K562 (cell line): ENCODE measurements at regions not wholly inside any gene's neighbourhood (a gene's known extent, or its start where the extent isn't known, plus 50 kb on each side); places are given as distances from the start of the nearest gene placed in this dataset.

Experiments used
- MBD2 ChIP-seq: sonication (generic); IDR thresholded peaks from 2 replicates; pipeline ENCODE4 v1.6.1; 2016; ENCODE audit warnings: low read depth, borderline replicate concordance
- PKNOX1 ChIP-seq: fragments of 450-650 bp; IDR thresholded peaks from 2 replicates; pipeline ENCODE4 v1.6.1; 2016
- REST ChIP-seq, 2 experiments: fragments of 450-650 bp; formaldehyde crosslinking in 1 of 2; IDR thresholded peaks; 2 replicates each; pipeline versions ENCODE4 v1.4.0 to v1.6.1; 2014 to 2020; ENCODE audit warnings: mild to moderate bottlenecking in 2 of 2, borderline replicate concordance in 1 of 2, low read depth in 1 of 2

- no peak for TF ChIP-seq REST (IDR thresholded peaks at IDR 0.05; ENCODE audit: borderline replicate concordance)
- no peak for TF ChIP-seq REST (CRISPR knock-in tag; IDR thresholded peaks at IDR 0.05; ENCODE audit: low read depth)
- no peak for TF ChIP-seq PKNOX1
- no peak for TF ChIP-seq MBD2
Measured at GRCh38 chr11:82606738-82607137, 126.9 kb downstream of the FAM181B start (continued).
